HG02973 (cell line): ENCODE measurements at regions not wholly inside any gene's neighbourhood (a gene's known extent, or its start where the extent isn't known, plus 50 kb on each side); places are given as distances from the start of the nearest gene placed in this dataset.

Experiments used
- ATAC-seq: cut with Tn5 transposase; IDR thresholded peaks from one replicate; pipeline ENCODE4 v1.9.1; 2021; ENCODE audit warnings: moderate library complexity; ENCODE audit not compliant: unreplicated experiment

- no peak for ATAC-seq
Measured at GRCh38 chr12:42696406-42697149, 107.0 kb upstream of the PRICKLE1 start.

DNA sequence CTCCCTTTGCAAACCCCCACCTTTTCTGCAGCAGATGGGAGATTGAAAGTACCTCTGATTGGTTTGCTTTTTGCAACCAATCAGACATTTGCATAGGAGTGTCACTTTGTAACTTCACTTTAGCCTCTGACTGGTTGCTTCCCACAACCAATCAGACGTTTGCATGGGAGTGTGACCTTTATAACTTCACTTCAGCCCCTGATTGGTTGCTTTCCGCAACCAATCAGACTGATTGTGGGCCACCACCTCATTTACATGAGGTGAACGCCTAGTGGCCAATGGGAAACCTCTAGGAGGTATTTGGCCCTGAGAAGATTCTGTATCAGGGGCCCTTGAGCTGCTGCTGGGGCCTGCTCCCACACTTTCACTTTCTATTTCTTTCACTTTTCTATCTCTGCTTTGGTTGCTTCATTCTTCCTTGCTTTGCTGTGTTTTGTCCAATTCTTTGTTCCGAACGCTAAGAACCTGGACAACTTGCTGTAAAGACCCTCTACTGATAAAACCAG, 106.0 kb upstream of the PRICKLE1 start:
- ATAC-seq: no peak

- ATAC-seq: no peak
Measured at GRCh38 chr12:42692749-42693148, 103.2 kb upstream of the PRICKLE1 start.

DNA sequence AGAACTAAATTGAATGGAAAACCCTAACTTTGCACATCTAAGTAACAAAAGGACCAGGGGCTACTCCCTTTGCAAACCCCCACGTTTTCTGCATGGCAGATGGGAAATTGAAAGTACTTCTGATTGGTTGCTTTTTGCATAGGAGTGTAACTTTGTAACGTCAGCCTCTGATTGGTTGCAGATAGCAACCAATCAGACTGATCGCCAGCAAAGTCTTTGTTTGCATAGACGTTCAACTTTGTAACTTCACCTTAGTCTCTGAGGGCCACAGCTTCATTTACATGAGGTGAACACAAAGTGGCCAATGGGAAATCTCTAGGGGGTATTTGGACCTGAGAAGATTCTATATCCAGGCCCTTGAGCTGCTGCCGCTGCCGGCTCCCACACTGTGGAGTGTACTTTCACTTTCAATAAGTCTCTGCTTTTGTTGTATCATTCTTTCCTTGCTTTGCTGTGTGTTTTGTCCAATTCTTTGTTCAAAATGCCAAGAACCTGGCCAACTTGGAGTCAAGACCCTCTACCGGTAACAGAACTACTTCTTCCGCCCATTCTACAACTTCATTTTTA, 102.5 kb upstream of the PRICKLE1 start:
- ATAC-seq: no peak

GRCh38 chr12:42690264-42690663, 100.7 kb upstream of the PRICKLE1 start:
- no peak for ATAC-seq

DNA sequence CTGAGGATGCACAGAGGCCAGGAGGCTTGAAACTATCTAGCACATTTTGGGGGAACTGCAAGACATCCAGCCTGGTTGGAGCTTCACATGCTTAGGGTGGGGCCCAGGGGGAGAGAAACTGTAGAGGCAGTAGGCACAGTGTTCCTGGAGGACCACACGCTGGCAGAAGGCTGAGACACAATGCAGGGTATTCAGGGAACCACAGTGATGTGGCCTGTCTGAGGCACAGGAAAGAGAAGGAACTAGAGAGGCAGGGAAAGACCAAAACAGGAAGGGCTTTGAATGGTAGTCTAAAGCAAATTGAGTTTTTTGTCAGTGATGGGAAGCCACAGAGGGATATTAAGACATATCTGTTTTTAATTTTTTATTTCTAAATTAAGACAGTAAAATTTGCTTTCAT, 100.2 kb upstream of the PRICKLE1 start:
- no peak for ATAC-seq

DNA sequence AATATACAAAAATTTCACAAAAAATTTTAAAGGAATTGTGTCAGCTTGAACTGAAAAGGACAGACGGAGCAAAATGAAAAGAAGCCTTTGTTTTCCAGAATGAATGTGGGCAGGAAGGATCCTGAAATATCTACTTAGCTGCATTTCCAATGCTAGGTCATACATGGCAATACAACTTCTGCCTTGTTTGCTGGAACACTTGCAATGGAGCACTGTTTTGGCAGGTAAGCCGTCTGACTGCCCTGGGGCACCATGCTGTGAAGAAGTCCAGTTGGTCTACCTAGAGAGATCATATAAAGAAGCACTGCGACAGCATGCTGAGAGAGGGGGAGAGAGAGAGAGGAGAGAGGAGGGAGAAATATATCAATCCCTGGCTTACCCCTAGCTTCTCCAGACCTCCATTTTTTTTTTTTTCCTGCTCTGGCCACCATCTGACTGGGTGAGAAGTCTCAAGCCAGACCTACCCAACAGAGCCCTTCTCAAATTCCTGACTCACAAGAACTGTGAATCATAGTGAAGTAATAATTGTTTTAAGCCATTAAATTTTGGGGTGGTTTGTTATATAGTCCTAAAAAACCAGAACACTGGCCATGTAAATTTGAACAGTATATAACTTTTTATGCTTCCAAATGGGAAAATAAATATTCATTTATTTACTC, 97.1 kb upstream of the PRICKLE1 start:
- no peak for ATAC-seq

GRCh38 chr12:42684802-42685071, 95.2 kb upstream of the PRICKLE1 start:
- no peak for ATAC-seq

DNA sequence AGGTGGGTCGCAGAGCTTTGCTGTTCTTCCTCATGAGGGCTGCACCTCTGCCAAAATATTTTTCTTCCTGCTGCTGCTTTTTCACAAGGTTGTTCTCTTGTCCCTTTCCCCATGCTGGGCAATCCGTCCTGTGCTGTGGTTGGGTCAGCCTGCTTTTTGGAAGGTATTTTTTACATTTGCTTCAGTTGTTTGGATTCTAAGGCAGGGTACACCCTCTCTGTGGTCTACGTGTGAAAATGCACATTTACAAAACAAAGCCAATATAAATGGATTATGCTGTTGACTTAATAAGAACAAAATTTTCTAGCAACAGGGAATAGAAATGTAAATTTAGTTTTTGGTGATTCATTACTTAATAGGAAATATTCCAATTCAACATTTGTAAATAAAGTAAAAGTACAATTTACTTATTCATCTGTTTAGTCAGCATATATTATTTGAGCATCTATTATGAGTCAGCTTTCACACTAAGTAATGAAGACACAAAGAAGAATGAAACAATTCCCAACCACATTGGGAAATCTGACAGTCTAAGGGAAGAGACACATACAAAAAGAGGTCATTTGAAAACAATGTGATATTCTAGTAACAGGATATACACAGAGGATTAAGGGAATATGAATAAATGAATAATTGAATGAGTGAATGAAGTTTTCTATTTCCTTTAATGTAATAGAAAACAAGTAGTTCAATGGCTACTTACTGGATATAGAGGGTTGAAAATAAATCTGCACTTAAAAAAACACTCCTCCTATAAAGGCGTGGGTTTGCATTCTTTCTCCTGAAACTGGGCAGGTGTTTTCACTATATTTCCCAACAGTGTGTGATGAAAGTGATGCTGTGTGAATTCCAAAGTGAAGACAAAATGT, 94.6 kb upstream of the PRICKLE1 start:
- no peak for ATAC-seq

DNA sequence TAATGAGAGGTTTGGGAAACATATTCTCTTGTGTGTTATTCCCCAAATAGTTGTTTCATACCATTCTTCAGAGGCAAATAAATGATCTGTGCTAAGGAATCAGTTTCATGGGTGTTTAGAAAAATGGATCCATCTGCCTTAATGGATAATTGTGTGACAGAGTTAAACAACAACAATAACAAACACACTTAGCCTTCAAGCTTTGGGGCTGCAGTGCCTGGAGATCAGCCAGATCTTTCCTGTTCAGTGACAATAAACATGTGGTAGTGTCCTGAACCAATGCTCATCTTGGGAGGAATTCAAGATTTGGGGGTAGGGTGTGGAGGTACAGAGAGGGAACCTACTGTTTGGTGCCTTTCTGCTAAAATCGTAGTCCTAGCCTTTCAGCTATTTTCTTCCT, 93.7 kb upstream of the PRICKLE1 start:
- ATAC-seq: no peak

DNA sequence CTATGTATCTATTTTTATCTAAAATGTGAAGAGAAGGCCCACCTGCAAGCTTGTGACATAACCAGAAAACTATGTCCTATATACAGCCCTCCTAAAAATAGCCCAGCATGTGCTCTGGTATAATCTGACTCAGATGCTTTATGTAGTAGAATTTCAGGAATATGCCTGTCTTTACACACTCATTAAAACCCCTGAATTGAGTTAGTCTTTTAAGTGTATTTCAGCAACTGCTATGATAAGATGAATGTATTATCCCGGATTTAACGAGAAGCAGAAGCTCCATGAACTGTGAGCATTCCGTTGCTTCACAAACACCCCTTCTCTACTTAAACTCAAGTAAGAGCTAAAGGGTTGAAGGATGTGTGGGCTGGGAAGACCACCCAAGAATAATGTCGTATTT, 89.9 kb upstream of the PRICKLE1 start:
- no peak for ATAC-seq

GRCh38 chr12:42677461-42677860, 87.9 kb upstream of the PRICKLE1 start:
- ATAC-seq: no peak

DNA sequence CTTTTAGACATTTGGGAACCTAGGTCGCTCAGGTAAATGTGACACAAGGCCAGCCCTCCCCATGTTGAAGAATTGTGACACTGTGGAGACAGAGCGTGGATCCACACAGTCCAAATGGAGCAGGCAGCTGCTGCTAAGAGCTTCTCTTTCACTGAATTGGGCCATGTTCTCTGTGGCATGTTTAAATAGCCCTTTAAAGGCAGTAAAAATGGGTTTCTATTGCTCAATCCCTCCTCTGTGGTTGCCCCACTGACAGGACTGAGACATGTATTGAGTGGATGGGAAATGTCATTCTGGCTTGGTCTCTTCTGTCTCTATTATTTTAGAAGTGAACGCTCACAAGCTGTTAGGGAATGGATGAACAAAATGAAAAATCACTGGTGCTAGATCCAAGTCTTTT, 84.0 kb upstream of the PRICKLE1 start:
- ATAC-seq: no peak

DNA sequence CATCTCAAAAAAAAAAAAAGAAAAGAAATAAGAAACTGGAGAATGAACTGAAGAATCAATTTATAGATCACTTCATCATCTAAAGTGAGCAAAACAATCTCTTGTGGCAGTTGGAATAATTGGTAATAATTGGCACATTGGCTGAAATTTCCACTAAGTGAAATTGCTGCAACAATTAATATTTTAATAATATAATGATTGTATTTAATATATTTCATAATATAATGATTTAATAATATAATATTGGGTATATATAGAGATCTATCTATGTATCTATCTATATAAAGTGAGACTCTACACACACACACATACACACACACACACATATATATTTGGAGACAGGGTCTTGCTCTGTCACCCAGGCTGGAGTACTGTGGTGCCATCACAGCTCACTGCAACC, 81.2 kb upstream of the PRICKLE1 start:
- no peak for ATAC-seq

DNA sequence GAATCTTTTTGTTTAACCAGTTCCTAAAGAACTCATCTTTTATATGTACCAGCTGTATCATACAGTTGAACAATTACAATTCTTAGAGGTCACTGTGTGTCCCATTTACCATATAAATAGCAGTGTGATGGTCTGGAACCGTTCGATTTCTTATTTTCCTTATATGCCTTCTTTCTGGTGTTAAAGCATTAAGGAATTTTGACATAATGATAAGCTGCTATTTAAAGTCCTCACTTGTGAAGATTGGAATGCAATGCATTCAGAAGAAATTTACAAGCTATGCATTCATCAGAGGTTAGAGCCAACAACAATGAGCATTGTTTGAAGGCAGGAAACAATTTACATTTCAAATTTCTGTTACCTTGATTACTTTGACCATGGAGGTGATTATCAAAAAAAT, 80.0 kb upstream of the PRICKLE1 start:
- ATAC-seq: no peak

DNA sequence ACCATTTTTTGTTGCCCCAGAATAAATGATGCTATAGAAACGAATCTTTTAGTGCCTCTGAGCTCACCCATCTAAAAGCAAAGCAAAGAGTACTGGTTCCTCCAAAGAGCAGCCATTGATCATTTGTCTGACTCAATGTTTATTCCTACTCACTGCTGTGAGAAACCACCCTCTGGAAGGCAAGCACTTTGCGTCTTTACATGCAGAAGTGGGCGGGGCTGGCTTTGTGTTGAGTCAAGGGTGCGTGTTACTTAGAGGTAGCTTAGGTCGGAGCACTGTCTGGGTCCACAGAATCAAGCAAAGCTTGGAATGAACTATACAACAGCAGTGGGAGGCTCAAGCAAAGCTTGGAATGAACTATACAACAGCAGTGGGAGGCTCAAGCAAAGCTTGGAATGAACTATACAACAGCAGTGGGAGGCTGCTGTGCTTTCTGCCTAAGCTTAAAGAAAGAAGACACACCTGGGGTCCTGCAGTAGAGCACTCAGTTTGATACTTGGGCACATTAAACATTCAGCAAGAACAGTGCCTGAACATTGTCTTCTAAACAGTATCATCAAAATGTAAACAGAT, 77.2 kb upstream of the PRICKLE1 start:
- no peak for ATAC-seq

- no peak for ATAC-seq
Measured at GRCh38 chr12:42663621-42664020, 74.1 kb upstream of the PRICKLE1 start.

- ATAC-seq: no peak
Measured at GRCh38 chr12:42660968-42661937, 71.7 kb upstream of the PRICKLE1 start.

DNA sequence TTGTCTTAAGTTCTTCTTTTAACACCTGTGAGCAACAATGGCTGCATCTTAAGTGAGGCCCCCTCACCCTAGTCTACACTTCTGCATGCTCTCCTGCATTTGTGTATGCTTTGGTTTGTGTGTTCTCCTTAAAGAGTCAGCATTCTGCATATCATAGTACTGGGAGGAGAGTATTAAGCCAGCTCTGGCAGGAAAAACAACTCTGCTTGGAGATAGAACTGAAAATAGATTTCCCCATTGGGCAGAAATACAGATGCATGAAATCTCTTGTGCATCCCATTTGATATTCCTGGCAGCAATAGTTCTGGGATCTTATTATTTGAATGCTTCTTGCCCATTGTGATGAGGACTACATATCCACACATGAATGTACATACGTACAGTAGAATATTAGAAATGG, 70.6 kb upstream of the PRICKLE1 start:
- ATAC-seq: no peak

DNA sequence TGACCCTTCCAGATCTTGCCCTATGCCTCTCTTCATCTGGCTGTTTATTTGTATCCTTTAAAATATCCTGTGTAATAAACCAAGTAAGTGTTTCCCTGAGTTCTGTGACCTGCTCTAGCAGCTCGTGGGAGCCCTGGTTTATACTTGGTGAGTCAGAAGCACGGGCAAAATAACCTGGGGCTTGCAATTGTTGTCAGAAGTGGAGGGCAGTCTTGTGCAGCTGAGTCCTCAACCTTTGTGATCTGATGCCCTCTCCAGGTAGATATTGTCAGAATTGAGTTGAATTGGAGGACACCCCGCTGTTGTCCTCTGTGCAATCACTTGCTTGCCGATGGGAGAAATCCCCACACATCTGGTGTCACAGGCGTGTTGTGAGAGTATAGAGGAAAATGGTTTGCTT, 62.5 kb upstream of the PRICKLE1 start:
- ATAC-seq: no peak
